Keratinocyte (primary cell): ENCODE measurements at regions not wholly inside any gene's neighbourhood (a gene's known extent, or its start where the extent isn't known, plus 50 kb on each side); places are given as distances from the start of the nearest gene placed in this dataset.

ENCODE experiments used
- EZH2 ChIP-seq: IDR thresholded peaks from one replicate; pipeline ENCODE4 v1.6.1; 2012; ENCODE audit warnings: inconsistent platforms, mild to moderate bottlenecking, low read length, moderate library complexity
- TF ChIP-seq, protein P1 (sequence below), 3 experiments: IDR thresholded peaks in 1 of 3; conservative IDR thresholded peaks in 1 of 3; optimal IDR thresholded peaks in 1 of 3; 2 replicates in 2 of 3; 3 replicates in 1 of 3; pipeline versions ENCODE3 to v1.5.1; 2011; ENCODE audit warnings: low read length in 3 of 3, mild to moderate bottlenecking in 3 of 3, moderate library complexity in 2 of 3, control low read depth in 1 of 3, inconsistent platforms in 1 of 3; ENCODE audit not compliant: insufficient read depth in 2 of 3; ENCODE audit errors: extremely low read depth in 1 of 3

DNA sequence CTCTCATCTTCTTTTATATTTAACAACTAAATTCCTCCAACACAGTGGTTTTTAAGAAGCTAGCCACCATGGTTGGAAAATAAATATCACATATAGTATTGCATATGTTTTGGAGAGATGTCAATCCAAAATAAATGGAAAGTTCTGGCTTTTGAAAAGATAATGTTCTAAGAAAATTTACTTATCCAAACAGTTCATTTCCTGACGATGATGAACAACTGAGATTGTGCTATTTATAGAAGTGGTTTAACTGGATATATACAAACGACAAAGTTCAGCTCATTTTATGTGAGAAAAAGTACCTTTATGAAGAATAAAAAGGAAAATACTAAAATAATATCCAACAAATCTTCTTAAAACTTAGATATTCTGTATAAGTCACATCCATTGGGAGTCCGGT lies 174.7 kb downstream of the MZT1 start:
- TF ChIP-seq, protein P1, sequence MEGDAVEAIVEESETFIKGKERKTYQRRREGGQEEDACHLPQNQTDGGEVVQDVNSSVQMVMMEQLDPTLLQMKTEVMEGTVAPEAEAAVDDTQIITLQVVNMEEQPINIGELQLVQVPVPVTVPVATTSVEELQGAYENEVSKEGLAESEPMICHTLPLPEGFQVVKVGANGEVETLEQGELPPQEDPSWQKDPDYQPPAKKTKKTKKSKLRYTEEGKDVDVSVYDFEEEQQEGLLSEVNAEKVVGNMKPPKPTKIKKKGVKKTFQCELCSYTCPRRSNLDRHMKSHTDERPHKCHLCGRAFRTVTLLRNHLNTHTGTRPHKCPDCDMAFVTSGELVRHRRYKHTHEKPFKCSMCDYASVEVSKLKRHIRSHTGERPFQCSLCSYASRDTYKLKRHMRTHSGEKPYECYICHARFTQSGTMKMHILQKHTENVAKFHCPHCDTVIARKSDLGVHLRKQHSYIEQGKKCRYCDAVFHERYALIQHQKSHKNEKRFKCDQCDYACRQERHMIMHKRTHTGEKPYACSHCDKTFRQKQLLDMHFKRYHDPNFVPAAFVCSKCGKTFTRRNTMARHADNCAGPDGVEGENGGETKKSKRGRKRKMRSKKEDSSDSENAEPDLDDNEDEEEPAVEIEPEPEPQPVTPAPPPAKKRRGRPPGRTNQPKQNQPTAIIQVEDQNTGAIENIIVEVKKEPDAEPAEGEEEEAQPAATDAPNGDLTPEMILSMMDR (optimal IDR thresholded peaks at IDR 0.05 in 1 of 3, IDR thresholded peaks at IDR 0.05 in 1 of 3, conservative IDR thresholded peaks at IDR 0.05 in 1 of 3; ENCODE audit: extremely low read depth in 1 of 3, insufficient read depth in 2 of 3, low read length in 3 of 3) = no peak
- no peak for TF ChIP-seq EZH2
